A673 (cell line): ENCODE measurements at regions not wholly inside any gene's neighbourhood (a gene's known extent, or its start where the extent isn't known, plus 50 kb on each side); places are given as distances from the start of the nearest gene placed in this dataset.
"Not testable (repeated sequence)": the region's sequence is repeated elsewhere in the genome, so short reads cannot be mapped to it uniquely, and the experiment has no call there.

ENCODE experiments used
- BruUV-seq: library from RNA; stranded (reverse); fragments of 400-500 nt; replicated peaks from 2 replicates; lab custom pipeline; 2021; lab: Mats Ljungman, UMichigan
- CTCF ChIA-PET: fragments of 300-600 bp; sonication (Branson Sonifier 250); formaldehyde crosslinking; loops from one replicate; lab custom pipeline; 2022; ENCODE audit warnings: antibody characterized with exemption; lab: Charles Lee
- POLR2A ChIA-PET: fragments of 300-600 bp; sonication (Branson Sonifier 250); formaldehyde crosslinking; loops from one replicate; lab custom pipeline; 2022; ENCODE audit warnings: antibody characterized with exemption; ENCODE audit not compliant: low non-redundant PET; lab: Charles Lee
- DNase-seq: peaks from one replicate; pipeline ENCODE4 v3.0.0-alpha.2; 2015; ENCODE audit warnings: low spot score
- H3K27ac ChIP-seq: fragments of 200-600 bp; sonication (generic); 2 replicates; pipeline ENCODE4 v1.5.1; 2016; ENCODE audit warnings: mixed run types, low read depth, mild to moderate bottlenecking, mixed read lengths, antibody characterized with exemption, low read length; ENCODE audit not compliant: poor library complexity, severe bottlenecking
- H3K27me3 ChIP-seq: fragments of 200-600 bp; sonication (generic); replicated peaks from 2 replicates; pipeline ENCODE4 v1.6.1; 2017; ENCODE audit warnings: mixed run types, low read depth, mild to moderate bottlenecking, mixed read lengths, antibody characterized with exemption, low read length; ENCODE audit not compliant: insufficient read depth, poor library complexity
- H3K36me3 ChIP-seq: fragments of 200-600 bp; sonication (generic); 2 replicates; pipeline ENCODE4 v1.6.1; 2016; ENCODE audit warnings: mixed run types, mild to moderate bottlenecking, mixed read lengths, antibody characterized with exemption, low read length; ENCODE audit not compliant: insufficient read depth, poor library complexity, severe bottlenecking
- H3K4me1 ChIP-seq: fragments of 200-600 bp; sonication (generic); 2 replicates; pipeline ENCODE4 v1.6.1; 2017; ENCODE audit warnings: mixed run types, mild to moderate bottlenecking, mixed read lengths, antibody characterized with exemption, low read length; ENCODE audit not compliant: insufficient read depth, poor library complexity, severe bottlenecking
- H3K4me3 ChIP-seq: fragments of 200-600 bp; sonication (generic); 2 replicates; pipeline ENCODE4 v1.5.1; 2016; ENCODE audit warnings: low read depth, mixed run types, mild to moderate bottlenecking, mixed read lengths, low read length; ENCODE audit not compliant: poor library complexity, severe bottlenecking
- H3K9me3 ChIP-seq: fragments of 200-600 bp; sonication (generic); 2 replicates; pipeline ENCODE4 v1.6.1; 2016; ENCODE audit warnings: mixed run types, low read depth, mild to moderate bottlenecking, mixed read lengths, antibody characterized with exemption, low read length; ENCODE audit not compliant: poor library complexity, severe bottlenecking
- CTCF ChIP-seq: fragments of 300-800, 200-600 bp; sonication (generic); conservative IDR thresholded peaks from 2 replicates; pipeline ENCODE4 v1.5.1; 2017; ENCODE audit warnings: low read depth, mild to moderate bottlenecking, antibody characterized with exemption, low read length, moderate library complexity, mixed read lengths
- EZH2 ChIP-seq: fragments of 200-600 bp; sonication (generic); IDR thresholded peaks from 2 replicates; pipeline ENCODE4 v1.6.1; 2017; ENCODE audit warnings: borderline replicate concordance, low read depth, mild to moderate bottlenecking, mixed read lengths, antibody characterized with exemption, low read length; ENCODE audit not compliant: poor library complexity, severe bottlenecking
- intact Hi-C: fragments of 100-400 bp; cut with micrococcal nuclease; formaldehyde crosslinking; loops from one replicate; pipeline ENCODE4 v1.10.0; 2022; ENCODE audit not compliant: unreplicated experiment

- no peak overlapping the region for H3K27ac ChIP-seq
- no peaks in the 10 kb centered on the region for H3K27me3 ChIP-seq
- no TSS peak for BruUV-seq
- no peaks in the 10 kb centered on the region for H3K36me3 ChIP-seq
- intact Hi-C loops, result no loop called here
- ChIA-PET CTCF (no interaction called here), POLR2A (no interaction called here)
- H3K4me3 ChIP-seq, result no peak overlapping the region
- no peak for DNase-seq
- no peak for TF ChIP-seq CTCF
- no peaks in the 10 kb centered on the region for H3K4me1 ChIP-seq
- no peaks in the 10 kb centered on the region for H3K9me3 ChIP-seq
Observed at GRCh38 chr5:91754990-91755389, 371.9 kb upstream of the ARRDC3 start.

GRCh38 chr5:91744470-91744869 lies 361.4 kb upstream of the ARRDC3 start:
- BruUV-seq, CTCF ChIA-PET: not testable (repeated sequence)

GRCh38 chr5:91742550-91742949 lies 359.4 kb upstream of the ARRDC3 start:
- DNase-seq, result no peak
- no TSS peak for BruUV-seq
- intact Hi-C loops, result no loop called here
- Histone ChIP-seq H3K4me1 (no peaks in the 10 kb centered on the region), H3K27ac (no peak overlapping the region), H3K27me3 (no peaks in the 10 kb centered on the region), H3K36me3 (no peaks in the 10 kb centered on the region), H3K4me3 (no peak overlapping the region), H3K9me3 (no peaks in the 10 kb centered on the region)
- ChIA-PET CTCF (no interaction called here), POLR2A (interaction anchor here (0.7 kb wide), 1 partner anchor 11 kb away, joined by 3 read pairs; no protein-coding TSS in a partner anchor)
- TF ChIP-seq EZH2, result no peak
- TF ChIP-seq CTCF, result no peak

More at GRCh38 chr5:91744470-91744869, 361.4 kb upstream of the ARRDC3 start:
- H3K36me3 ChIP-seq, intact Hi-C loops, H3K4me3 ChIP-seq, H3K4me1 ChIP-seq, POLR2A ChIA-PET, H3K27me3 ChIP-seq, H3K9me3 ChIP-seq, DNase-seq, H3K27ac ChIP-seq: not testable (repeated sequence)

- no peaks in the 10 kb centered on the region for H3K27me3 ChIP-seq
- H3K4me3 ChIP-seq, result no peak overlapping the region
- no peak overlapping the region for H3K27ac ChIP-seq
- intact Hi-C loops, result no loop called here
- BruUV-seq, result no TSS peak
- H3K4me1 ChIP-seq, result no peaks in the 10 kb centered on the region
- no peak for TF ChIP-seq CTCF
- no peak for TF ChIP-seq EZH2
- ChIA-PET POLR2A (interaction anchor here (0.7 kb wide), 1 partner anchor 12 kb away, joined by 3 read pairs; no protein-coding TSS in a partner anchor), CTCF (no interaction called here)
- DNase-seq, result no peak
- H3K9me3 ChIP-seq, result no peaks in the 10 kb centered on the region
- H3K36me3 ChIP-seq, result no peaks in the 10 kb centered on the region
Observed at GRCh38 chr5:91741764-91742505, 358.8 kb upstream of the ARRDC3 start.
